ENCODE measurements at regions not wholly inside any gene's neighbourhood (a gene's known extent, or its start where the extent isn't known, plus 50 kb on each side); places are given as distances from the start of the nearest gene placed in this dataset.

DNA sequence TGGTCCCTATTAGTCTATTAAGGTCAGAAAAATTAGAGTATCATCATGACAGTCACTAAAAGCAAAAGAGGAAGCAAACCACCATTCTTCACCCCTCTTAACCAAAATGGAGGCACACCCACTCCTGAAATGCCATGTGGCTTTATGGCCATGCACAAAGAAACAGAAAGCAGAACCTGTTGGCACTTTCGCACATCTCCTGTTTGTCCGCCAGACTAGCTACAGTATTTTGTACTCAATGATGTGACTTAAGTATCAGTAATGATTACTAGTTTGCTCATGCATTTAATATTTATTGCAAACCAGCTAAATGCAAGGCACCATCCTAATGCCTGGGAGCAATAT, 70.2 kb upstream of the GNAO1 start:
- CTCF ChIA-PET = no interaction called here
- TF ChIP-seq LEF1 (IDR thresholded peaks at IDR 0.05; ENCODE audit: borderline replicate concordance) (no peak), BHLHE40 (IDR thresholded peaks at IDR 0.05; ENCODE audit: borderline replicate concordance) (no peak), SP1 (IDR thresholded peaks at IDR 0.05) (no peak), NFRKB (IDR thresholded peaks at IDR 0.05) (no peak), FOXM1 (IDR thresholded peaks at IDR 0.05; ENCODE audit: borderline replicate concordance) (no peak), CTBP1 (IDR thresholded peaks at IDR 0.05; ENCODE audit: borderline replicate concordance) (no peak), FOXK2 (IDR thresholded peaks at IDR 0.05) (no peak), SUZ12 (IDR thresholded peaks at IDR 0.05) (no peak), ARNT (IDR thresholded peaks at IDR 0.05) (no peak)
- TF ChIP-seq, protein P1, sequence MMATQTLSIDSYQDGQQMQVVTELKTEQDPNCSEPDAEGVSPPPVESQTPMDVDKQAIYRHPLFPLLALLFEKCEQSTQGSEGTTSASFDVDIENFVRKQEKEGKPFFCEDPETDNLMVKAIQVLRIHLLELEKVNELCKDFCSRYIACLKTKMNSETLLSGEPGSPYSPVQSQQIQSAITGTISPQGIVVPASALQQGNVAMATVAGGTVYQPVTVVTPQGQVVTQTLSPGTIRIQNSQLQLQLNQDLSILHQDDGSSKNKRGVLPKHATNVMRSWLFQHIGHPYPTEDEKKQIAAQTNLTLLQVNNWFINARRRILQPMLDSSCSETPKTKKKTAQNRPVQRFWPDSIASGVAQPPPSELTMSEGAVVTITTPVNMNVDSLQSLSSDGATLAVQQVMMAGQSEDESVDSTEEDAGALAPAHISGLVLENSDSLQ (IDR thresholded peaks at IDR 0.05) = no peak
- no peak for DNase-seq (ENCODE audit: extremely low spot score)
- POLR2A ChIA-PET = no interaction called here

DNA sequence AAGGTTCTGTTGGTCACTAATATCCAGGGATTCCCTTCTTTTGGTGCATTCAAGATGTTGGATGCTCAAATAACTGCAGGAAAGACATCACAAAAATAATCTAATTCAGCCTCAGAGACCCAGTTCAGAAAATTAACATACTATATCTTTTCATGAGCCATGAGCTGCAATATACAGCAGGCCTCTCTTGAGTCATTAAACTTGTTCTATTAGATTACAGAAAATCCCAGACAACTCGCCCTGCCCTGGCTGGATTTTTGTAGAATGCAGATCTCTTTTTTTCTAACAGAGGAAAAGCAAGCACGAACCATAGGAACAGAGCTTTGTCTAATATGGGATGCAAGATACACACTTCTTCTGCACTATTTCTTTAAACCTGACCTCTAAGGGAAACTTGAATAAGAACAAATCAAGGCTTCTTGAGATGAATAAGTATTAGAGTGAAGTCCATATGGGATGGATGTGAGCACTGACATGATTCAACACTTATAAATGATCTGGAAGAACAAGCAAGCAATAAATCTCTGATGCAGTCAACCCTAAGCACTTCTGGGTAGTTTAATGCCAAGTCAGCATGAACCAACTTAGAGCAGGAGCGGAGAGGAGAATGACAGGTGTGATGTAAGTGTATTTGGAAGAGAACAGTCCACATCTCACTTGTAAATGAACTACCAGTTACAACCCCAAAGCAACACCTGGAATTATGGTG, 70.7 kb upstream of the GNAO1 start:
- TF ChIP-seq SUZ12 (IDR thresholded peaks at IDR 0.05) = no peak
- no peak for TF ChIP-seq TARDBP (IDR thresholded peaks at IDR 0.05)
- TF ChIP-seq ZNF384 (IDR thresholded peaks at IDR 0.05) = no peak
- TF ChIP-seq NFRKB (IDR thresholded peaks at IDR 0.05) = no peak
- no peak for TF ChIP-seq LEF1 (IDR thresholded peaks at IDR 0.05; ENCODE audit: borderline replicate concordance)
- TF ChIP-seq SP1 (IDR thresholded peaks at IDR 0.05) = no peak
- TF ChIP-seq CTBP1 (IDR thresholded peaks at IDR 0.05; ENCODE audit: borderline replicate concordance) = no peak
- TF ChIP-seq HDGF (IDR thresholded peaks at IDR 0.05; ENCODE audit: borderline replicate concordance) = no peak
- TF ChIP-seq L3MBTL2 (conservative IDR thresholded peaks at IDR 0.05) = no peak
- no peak for TF ChIP-seq FOXA1 (IDR thresholded peaks at IDR 0.05)
- no peak for TF ChIP-seq FOXK2 (IDR thresholded peaks at IDR 0.05)
- DNase-seq (ENCODE audit: extremely low spot score) = no peak
- ChIA-PET CTCF (no interaction called here), POLR2A (no interaction called here)

DNA sequence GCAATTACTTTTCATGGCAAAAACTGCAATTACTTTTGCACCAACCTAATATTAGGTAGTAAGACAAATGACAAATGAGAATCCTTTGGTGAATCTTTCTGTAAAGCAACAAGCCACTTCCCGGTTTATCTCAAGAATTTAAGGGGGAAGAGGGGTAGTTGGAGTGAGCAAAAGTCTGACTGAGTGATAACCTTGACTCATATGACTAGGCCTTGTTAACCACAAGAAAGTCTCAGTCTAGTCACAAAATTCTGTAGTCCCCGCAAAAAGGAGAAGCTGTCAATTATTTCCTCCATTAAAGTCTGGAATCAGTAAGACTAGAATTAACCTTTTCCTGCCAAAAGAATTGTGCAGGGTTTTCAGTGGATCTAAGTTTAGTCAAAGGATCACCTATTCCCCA, 72.2 kb upstream of the GNAO1 start:
- TF ChIP-seq ELF4 (IDR thresholded peaks at IDR 0.05) (0 out of 2 replicates have a peak, but pooled peaks have one; percentile 12), NFRKB (IDR thresholded peaks at IDR 0.05) (no peak)
- POLR2A ChIA-PET = no interaction called here
- CTCF ChIA-PET = no interaction called here
- no peak for DNase-seq (ENCODE audit: extremely low spot score)

DNA sequence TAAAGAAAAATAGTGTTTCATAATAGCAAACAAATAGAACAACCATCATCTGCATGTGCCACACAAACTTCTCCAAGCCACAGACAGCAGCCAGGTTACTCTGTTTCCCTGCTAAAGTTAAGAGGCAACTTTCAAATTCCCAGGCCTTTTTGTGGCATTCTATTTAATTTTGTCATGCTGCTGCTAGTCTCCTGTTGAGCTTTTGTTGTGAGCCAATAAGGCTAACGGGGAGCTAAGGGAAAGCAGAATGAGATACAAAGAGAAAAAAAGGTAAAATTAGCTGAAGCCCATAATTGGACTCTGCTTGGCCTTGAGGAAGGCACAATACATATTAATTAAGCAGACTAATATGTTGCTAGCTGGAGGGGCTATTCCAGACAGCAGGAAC, 74.7 kb upstream of the GNAO1 start:
- ChIA-PET CTCF (no interaction called here), POLR2A (no interaction called here)
- TF ChIP-seq HDGF (IDR thresholded peaks at IDR 0.05; ENCODE audit: borderline replicate concordance) = no peak
- TF ChIP-seq SUZ12 (IDR thresholded peaks at IDR 0.05) = no peak
- TF ChIP-seq FOXK2 (IDR thresholded peaks at IDR 0.05) = no peak
- TF ChIP-seq ARNT (IDR thresholded peaks at IDR 0.05) = no peak
- TF ChIP-seq L3MBTL2 (conservative IDR thresholded peaks at IDR 0.05) = no peak
- no peak for TF ChIP-seq TARDBP (IDR thresholded peaks at IDR 0.05)
- no peak for TF ChIP-seq SP1 (IDR thresholded peaks at IDR 0.05)
- TF ChIP-seq FOXM1 (IDR thresholded peaks at IDR 0.05; ENCODE audit: borderline replicate concordance) = no peak
- TF ChIP-seq NFRKB (IDR thresholded peaks at IDR 0.05) = no peak
- TF ChIP-seq BHLHE40 (IDR thresholded peaks at IDR 0.05; ENCODE audit: borderline replicate concordance) = no peak
- no peak for TF ChIP-seq FOXA1 (IDR thresholded peaks at IDR 0.05)
- no peak for TF ChIP-seq CTBP1 (IDR thresholded peaks at IDR 0.05; ENCODE audit: borderline replicate concordance)
- no peak for TF ChIP-seq ZNF384 (IDR thresholded peaks at IDR 0.05)
- TF ChIP-seq ELF4 (IDR thresholded peaks at IDR 0.05) = no peak
- no peak for TF ChIP-seq LEF1 (IDR thresholded peaks at IDR 0.05; ENCODE audit: borderline replicate concordance)
- TF ChIP-seq, protein P1 (IDR thresholded peaks at IDR 0.05) = no peak
- no peak for DNase-seq (ENCODE audit: extremely low spot score)

DNA sequence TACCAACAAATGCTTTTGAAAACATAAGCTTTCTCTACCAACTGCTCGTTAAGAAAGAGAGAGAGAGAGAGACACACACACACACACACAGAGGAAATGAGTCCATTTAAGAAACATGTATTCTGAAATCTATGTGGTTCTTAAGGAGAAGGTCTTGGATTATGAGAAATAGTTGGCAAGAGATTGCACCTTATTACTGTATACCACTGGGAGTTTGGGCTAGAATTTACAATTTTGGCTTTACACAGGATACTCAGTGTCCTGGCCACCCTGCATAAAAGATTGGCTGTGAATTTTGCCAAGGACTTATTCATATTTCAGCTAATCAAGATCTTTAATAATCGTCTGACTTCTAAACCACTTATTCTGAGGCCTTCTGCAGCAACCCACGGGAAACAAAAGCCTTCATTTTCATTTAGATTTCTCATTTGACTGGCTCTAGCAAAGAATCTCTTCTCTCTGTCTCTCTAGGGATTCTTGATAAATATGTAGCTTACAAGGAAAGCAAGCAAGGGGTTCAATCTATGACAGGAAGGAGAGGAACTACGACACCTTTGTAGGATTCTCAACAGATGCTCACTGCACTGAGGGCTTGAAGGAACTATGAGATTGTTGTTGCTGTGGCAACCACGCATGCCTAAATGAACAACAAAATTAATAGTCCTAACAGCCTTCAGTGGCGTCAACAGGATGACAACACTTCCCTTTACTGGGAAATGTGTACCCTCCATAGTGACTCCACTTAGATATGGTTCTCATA, 75.3 kb upstream of the GNAO1 start:
- DNase-seq (ENCODE audit: extremely low spot score) = no peak
- ChIA-PET POLR2A (no interaction called here), CTCF (no interaction called here)
- TF ChIP-seq, protein P1 (IDR thresholded peaks at IDR 0.05) = no peak
- TF ChIP-seq ARNT (IDR thresholded peaks at IDR 0.05) = no peak
- no peak for TF ChIP-seq HDGF (IDR thresholded peaks at IDR 0.05; ENCODE audit: borderline replicate concordance)
- no peak for TF ChIP-seq NFRKB (IDR thresholded peaks at IDR 0.05)
- TF ChIP-seq ELF4 (IDR thresholded peaks at IDR 0.05) = no peak

DNA sequence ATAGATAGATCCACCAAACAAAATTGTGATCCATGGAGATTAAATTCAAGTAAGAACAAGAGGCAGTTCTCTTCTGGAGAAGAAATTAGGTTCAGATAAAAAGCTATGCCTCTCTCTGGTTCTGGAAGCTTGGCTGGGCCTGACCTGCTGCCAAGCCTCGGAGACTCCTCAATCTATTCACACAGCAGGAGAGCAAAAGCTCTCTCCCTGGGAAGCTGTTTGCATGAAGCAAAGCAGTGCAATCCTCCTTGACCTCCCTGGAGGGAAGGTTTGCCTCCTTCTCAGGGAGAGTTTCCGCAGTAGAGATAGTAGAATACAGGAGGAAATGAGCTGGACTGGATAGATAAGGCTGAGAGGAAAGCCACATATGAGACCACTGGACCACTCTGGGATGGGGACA, 78.1 kb upstream of the GNAO1 start:
- CTCF ChIA-PET = no interaction called here
- POLR2A ChIA-PET = no interaction called here
- DNase-seq (ENCODE audit: extremely low spot score) = no peak
- no peak for TF ChIP-seq ZNF384 (IDR thresholded peaks at IDR 0.05)
- no peak for TF ChIP-seq ARNT (IDR thresholded peaks at IDR 0.05)
- TF ChIP-seq CTBP1 (IDR thresholded peaks at IDR 0.05; ENCODE audit: borderline replicate concordance) = no peak
- no peak for TF ChIP-seq ELF4 (IDR thresholded peaks at IDR 0.05)
- TF ChIP-seq FOXA1 (IDR thresholded peaks at IDR 0.05) = no peak
- no peak for TF ChIP-seq FOXK2 (IDR thresholded peaks at IDR 0.05)
- TF ChIP-seq LEF1 (IDR thresholded peaks at IDR 0.05; ENCODE audit: borderline replicate concordance) = no peak
- no peak for TF ChIP-seq L3MBTL2 (conservative IDR thresholded peaks at IDR 0.05)
- TF ChIP-seq, protein P1 (IDR thresholded peaks at IDR 0.05) = no peak
- TF ChIP-seq HDGF (IDR thresholded peaks at IDR 0.05; ENCODE audit: borderline replicate concordance) = no peak
- no peak for TF ChIP-seq BHLHE40 (IDR thresholded peaks at IDR 0.05; ENCODE audit: borderline replicate concordance)
- no peak for TF ChIP-seq TARDBP (IDR thresholded peaks at IDR 0.05)
- no peak for TF ChIP-seq FOXM1 (IDR thresholded peaks at IDR 0.05; ENCODE audit: borderline replicate concordance)
- TF ChIP-seq SP1 (IDR thresholded peaks at IDR 0.05) = no peak
- TF ChIP-seq SUZ12 (IDR thresholded peaks at IDR 0.05) = no peak
- no peak for TF ChIP-seq NFRKB (IDR thresholded peaks at IDR 0.05)

Measured in HEK293T (cell line).